ENCODE measurements at regions not wholly inside any gene's neighbourhood (a gene's known extent, or its start where the extent isn't known, plus 50 kb on each side); places are given as distances from the start of the nearest gene placed in this dataset.

DNA sequence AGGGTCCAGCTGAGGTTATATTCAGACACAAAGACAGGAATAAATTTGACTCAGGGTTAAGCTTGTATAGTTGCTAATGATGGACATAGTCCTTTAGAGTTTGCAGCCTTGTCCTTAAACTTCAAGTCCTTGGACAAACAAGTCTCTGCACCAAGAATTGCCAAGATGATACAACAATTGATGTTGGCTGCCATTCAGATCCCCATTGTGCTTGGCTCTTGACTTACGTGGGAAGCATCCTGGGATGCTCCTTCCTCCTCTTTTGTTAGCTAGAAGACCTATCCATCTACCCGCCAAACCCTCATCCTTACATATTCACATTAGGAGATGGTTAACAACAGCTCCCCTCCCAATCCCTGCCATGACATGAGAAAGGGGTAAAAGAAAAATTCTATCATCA lies 115.6 kb downstream of the RDH14 start:
- no peaks in the 10 kb centered on the region for H3K36me3 Mint-ChIP-seq (ENCODE audit: insufficient read depth in 1 of 3, low read depth in 3 of 3)

More for the DNA sequence above, 115.6 kb downstream of the RDH14 start:
- no peak overlapping the region for H2AK5ac ChIP-seq (ENCODE audit: insufficient read length, low read length)
- Mint-ChIP-seq H3K9me3 (no peaks in the 10 kb centered on the region), H3K4me1 (no peaks in the 10 kb centered on the region; a peak in 1 of 4 replicates), H3K27me3 (ENCODE audit: low read depth) (no peaks in the 10 kb centered on the region), H3K4me3 (no peak overlapping the region), H3K27ac (no peak overlapping the region)
- no peaks in the 10 kb centered on the region for H3K4me1 ChIP-seq (ENCODE audit: insufficient read depth, low read length)
- no peaks in the 10 kb centered on the region for H3K79me2 ChIP-seq (ENCODE audit: insufficient read depth, low read length)
- no peak overlapping the region for H3T11ph ChIP-seq (ENCODE audit: low read length)
- H2BK12ac ChIP-seq (ENCODE audit: insufficient read length, low read depth, low read length), result no peak overlapping the region
- no peak overlapping the region for H3K4ac ChIP-seq (ENCODE audit: low read depth, low read length)
- no peak overlapping the region for H3K27ac ChIP-seq (ENCODE audit: insufficient read length, low read depth, low read length)
- no peak overlapping the region for H4K8ac ChIP-seq (replicated peaks; ENCODE audit: insufficient read length, low read depth, low read length)
- TF ChIP-seq, protein P1, sequence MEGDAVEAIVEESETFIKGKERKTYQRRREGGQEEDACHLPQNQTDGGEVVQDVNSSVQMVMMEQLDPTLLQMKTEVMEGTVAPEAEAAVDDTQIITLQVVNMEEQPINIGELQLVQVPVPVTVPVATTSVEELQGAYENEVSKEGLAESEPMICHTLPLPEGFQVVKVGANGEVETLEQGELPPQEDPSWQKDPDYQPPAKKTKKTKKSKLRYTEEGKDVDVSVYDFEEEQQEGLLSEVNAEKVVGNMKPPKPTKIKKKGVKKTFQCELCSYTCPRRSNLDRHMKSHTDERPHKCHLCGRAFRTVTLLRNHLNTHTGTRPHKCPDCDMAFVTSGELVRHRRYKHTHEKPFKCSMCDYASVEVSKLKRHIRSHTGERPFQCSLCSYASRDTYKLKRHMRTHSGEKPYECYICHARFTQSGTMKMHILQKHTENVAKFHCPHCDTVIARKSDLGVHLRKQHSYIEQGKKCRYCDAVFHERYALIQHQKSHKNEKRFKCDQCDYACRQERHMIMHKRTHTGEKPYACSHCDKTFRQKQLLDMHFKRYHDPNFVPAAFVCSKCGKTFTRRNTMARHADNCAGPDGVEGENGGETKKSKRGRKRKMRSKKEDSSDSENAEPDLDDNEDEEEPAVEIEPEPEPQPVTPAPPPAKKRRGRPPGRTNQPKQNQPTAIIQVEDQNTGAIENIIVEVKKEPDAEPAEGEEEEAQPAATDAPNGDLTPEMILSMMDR (conservative IDR thresholded peaks at IDR 0.05), result no peak
- no peaks in the 10 kb centered on the region for H4K20me1 ChIP-seq (ENCODE audit: control insufficient read depth, insufficient read depth, insufficient read length)
- H3K23ac ChIP-seq (ENCODE audit: insufficient read length, low read depth, low read length), result no peak overlapping the region
- no CpG with 5 or more reads among the region's 2 CpGs for WGBS (ENCODE audit: extremely low coverage, insufficient read length, low lambda C conversion rate)
- no peak for DNase-seq
- H3K9ac ChIP-seq (ENCODE audit: extremely low read depth, insufficient read length, low read length), result no peak overlapping the region
- H3K56ac ChIP-seq (ENCODE audit: insufficient read length, low read depth, low read length), result no peak overlapping the region
- H3K79me1 ChIP-seq (ENCODE audit: insufficient read depth, low read depth, low read length, poor library complexity, severe bottlenecking), result no peaks in the 10 kb centered on the region
- H2BK20ac ChIP-seq (ENCODE audit: low read depth, low read length, poor library complexity, severe bottlenecking), result no peak overlapping the region
- H4K91ac ChIP-seq (ENCODE audit: insufficient read length, low read depth, low read length), result no peak overlapping the region
- H3K18ac ChIP-seq (ENCODE audit: insufficient read length, low read depth, low read length), result no peak overlapping the region
- H3K23me2 ChIP-seq (ENCODE audit: insufficient read length, low read depth, low read length, poor library complexity, severe bottlenecking), result no peaks in the 10 kb centered on the region
- no peaks in the 10 kb centered on the region for H3K9me3 ChIP-seq (ENCODE audit: control insufficient read depth, low read depth, low read length)
- H3K14ac ChIP-seq (ENCODE audit: insufficient read depth, low read length), result no peak overlapping the region
- no peak overlapping the region for H2AFZ ChIP-seq (ENCODE audit: low read length)
- H3K4me2 ChIP-seq (ENCODE audit: insufficient read depth, insufficient read length, low read length), result no peak overlapping the region
- no peak overlapping the region for H2BK5ac ChIP-seq (ENCODE audit: insufficient read length, low read length)
- H4K5ac ChIP-seq (ENCODE audit: insufficient read length, low read depth, low read length), result no peak overlapping the region
- H2BK120ac ChIP-seq (ENCODE audit: low read depth, low read length, poor library complexity, severe bottlenecking), result no peak overlapping the region
- H3K27me3 ChIP-seq (ENCODE audit: insufficient read depth, low read length), result no peaks in the 10 kb centered on the region
- H2BK15ac ChIP-seq (ENCODE audit: low read depth, low read length), result no peak overlapping the region
